Limb (tissue), 2 donors: ENCODE measurements at regions not wholly inside any gene's neighbourhood (a gene's known extent, or its start where the extent isn't known, plus 50 kb on each side); places are given as distances from the start of the nearest gene placed in this dataset.
A peak's percentile ranks its signal among the peaks of the same experiment; 100 is the strongest.
"Not testable (repeated sequence)": the region's sequence is repeated elsewhere in the genome, so short reads cannot be mapped to it uniquely, and the experiment has no call there.

ENCODE experiments used
- DNase-seq, 2 donors: peaks; one replicate each; pipeline ENCODE4 v3.0.0-alpha.2; 2016; ENCODE audit errors: extremely low spot score in 2 of 2

GRCh38 chr5:125891061-125891725 is 532.0 kb upstream of the GRAMD2B start:
- no peak for DNase-seq

- peak in 1 of 2 donors; percentile 54 for DNase-seq
These were observed 528.8 kb upstream of the GRAMD2B start for GRCh38 chr5:125894383-125894782.

DNA sequence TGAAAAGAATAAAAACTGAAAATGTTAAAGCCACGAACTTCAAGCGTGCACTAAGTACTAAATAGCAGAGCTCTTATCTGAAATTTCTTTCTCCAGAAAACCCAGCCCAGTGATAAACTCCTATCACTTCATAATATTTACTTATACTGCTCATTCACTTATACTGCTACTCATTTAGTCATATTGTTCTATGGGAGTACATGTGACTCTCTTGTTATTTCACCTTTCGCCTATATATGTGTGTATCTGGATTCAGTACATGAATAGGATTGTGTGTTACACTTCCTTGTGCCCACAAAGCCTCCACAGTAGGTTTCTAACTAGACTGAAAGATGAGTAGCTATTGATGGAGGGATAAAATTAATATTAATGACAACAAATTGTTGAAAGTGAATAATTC is 526.8 kb upstream of the GRAMD2B start:
- DNase-seq: no peak

GRCh38 chr5:125897089-125897488 is 526.1 kb upstream of the GRAMD2B start:
- no peak for DNase-seq

DNA sequence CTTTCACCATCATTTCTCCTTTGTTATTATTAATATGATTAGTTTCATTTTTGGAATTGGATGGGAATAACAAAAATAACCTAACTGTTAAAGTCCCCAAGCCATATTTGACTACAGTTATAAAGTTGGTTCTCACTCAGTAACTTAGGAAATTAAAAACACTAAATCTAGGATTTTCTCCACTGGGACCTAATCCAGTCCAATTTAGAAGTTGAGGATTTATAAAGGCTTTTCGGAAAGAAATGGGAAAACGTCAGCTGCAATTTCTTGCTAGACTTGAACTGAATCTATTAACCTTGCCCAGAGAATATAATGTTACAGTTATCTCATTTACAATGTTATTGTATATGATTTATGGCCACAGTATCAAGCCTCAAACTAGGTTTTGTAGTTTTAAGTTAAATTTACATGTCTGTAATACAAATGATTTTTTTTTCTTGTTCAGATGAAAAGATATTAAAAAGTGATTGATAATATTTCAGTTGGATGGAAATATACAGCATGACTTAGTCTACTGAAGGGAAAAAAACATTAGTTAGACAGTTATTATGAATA is 524.3 kb upstream of the GRAMD2B start:
- DNase-seq: peak in 1 of 2 donors; percentile 14

DNA sequence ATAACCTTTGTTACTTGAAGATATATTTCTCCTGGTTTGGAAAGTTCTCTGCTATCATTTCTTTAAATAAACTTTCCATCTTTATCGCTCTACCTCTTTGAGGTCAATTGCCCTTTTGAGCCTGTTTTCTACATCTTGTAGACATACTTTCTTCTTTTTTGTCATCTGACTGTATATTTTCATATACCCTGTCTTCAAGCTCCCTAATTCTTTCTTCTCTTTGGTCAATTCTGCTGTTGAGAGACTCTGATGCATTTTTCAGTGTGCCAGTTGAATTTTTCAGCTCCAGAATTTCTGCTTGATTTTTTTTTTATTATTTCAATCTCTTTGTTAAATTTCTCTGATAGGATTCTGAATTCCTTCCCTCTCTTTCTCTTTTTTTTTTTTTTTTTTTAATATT is 511.2 kb upstream of the GRAMD2B start:
- DNase-seq: no peak

DNA sequence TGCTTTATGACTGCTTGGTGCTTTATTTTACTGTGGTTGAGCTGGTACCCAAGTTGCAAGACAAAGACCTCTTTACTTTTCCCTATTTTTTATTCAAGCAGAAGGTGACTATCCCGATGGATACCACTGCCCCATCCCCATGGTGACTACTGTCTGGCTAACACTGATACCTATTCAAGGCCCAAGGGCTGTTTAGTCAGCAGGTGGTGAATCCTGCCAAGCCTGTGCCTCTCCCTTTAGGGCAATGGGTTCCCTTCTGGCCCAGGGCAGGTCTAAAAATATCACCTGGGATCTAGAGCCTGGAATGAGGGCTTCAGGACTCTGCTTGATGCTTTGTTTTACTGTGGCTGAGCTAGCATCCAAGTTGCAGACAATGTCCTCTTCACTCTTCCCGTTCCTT is 510.0 kb upstream of the GRAMD2B start:
- DNase-seq: no peak

DNA sequence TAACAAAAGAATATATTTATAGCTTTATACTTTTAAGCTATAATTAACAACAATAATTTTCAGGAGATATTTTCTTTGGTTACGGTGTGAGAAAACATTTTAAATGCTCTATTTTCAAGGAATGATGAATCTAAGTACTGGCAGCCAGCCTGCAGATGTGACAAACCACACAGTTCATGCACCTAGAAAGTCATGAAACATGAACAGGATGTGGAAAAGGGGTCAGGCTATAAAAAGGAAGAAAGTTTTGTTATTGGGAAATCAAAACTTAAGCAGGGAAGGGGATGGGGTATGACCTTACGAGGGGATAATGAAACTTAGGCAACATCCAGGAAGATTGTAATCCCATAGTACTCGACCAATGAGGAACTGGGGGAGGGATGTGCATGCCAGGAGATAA is 508.7 kb upstream of the GRAMD2B start:
- DNase-seq: no peak

GRCh38 chr5:125923958-125924357 is 499.3 kb upstream of the GRAMD2B start:
- DNase-seq: not testable (repeated sequence)

- DNase-seq: no peak
These were observed 497.0 kb upstream of the GRAMD2B start for GRCh38 chr5:125926172-125926571.

DNA sequence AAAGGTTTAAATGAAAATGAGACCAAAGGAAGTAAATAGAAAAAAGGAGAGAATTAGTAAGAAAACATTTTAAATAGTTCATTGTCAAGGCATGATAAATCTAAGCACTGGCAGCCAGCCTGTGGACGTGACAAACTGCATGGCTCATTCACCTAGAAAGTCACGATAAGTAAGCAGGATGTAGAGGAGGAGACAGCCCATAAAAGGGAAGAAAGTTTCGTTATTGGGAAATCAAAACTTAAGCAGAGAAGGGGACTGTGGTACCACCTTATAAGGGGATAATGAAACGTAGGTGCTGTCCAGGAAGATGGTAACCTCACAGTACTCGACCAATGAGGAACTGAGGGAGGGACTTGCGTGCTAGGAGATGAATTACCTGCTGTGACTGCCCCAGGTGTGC is 494.5 kb upstream of the GRAMD2B start:
- DNase-seq: no peak

DNA sequence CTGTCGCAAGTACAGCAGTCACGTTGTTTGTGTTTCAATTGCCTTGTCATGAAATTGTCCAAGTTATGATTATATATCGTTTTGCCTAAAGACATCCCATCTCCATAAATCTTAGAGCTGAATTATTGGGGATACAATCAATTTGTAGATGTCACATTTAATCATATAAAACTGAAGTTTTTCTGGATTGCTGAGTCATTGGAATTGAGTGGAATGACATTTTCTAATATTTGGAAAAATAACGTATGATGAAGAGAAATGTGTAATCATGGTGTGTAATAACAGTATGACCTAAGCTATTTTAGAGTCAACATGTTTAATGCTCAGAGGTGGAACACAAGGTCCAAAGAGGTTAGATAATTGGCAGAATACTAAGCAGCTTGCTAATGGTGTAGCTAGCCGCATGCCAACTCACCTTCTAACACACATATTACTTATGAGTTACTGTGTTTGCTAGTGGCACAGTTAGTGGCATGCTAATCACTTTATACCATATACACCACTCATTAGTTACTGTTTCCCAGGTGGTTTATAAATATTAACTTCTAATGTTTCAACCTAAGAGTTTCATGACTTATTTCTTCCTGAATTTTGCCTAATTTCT is 473.1 kb upstream of the GRAMD2B start:
- DNase-seq: no peak

DNA sequence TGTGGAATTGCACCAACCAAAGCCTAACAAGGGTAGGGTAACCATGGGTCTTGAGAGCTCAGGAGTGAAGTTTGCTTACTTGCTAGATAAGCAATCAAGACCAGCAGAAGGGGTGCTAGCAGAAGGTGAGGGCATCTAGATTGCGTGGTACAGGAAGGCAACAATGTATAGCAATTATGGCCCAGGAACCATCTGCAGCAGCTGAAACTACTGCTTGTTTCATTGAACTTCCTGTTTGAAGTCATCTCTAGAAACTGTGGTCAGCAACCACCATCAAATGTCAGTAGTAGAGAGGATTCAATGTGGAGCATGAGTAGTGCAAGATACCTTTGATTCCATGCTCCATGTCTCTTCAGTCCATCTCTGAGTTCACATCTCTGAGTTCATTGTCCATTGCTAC is 462.1 kb upstream of the GRAMD2B start:
- no peak for DNase-seq

GRCh38 chr5:125965577-125965976 is 457.6 kb upstream of the GRAMD2B start:
- DNase-seq: no peak

DNA sequence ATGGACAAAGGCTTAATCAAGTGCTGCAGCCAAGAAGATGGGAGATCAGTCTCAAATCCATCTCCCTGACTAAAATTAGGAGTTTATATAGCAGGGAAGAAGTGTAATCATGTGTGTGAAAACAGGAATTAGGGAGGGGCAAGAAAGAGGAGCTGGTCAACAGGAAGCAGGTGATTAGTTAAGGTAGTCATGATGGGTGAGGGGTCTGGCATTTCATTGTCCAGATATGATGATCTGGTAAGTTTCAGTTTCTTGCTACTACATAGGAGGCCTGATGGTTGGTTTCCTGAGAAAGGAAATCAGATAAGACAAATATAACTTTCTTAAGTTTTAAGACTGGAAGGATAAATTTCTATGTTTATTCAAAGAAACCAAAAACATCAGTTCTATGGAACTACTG is 455.6 kb upstream of the GRAMD2B start:
- no peak for DNase-seq

DNA sequence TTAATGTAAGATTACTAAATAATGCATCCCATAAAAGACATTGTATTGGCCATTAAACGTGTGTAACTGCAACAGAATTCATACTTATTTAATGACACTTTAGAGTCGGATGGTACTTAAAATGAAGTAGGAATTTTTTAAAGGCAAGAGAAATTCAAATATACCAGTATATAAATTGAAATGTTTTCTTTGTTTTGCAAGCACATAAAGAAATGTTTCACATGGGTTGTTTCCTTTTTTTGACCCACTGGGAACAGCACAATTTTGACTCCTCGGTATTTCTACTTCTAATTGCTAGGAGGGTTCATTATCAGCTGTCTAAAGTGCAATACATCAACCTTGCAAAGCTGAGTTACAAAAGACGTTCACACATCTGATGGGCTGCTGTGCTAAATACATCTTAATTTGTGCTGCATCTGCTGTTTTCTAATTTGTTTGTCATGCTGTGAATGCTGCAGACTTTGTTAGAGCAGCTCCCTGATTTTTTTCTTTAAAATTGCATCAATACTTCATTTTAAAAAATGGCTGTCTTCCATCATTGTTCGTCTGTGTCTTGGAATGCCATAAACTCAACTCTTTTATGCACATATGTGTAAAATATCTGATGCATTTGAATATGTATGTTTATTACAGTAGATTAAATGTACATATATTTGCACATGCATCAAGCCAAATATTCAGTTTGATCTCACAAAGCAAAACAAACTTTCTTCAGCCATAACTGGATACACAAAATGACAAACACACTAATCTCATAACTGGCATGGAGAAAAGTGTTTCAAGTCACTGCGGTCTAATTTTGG is 454.0 kb upstream of the GRAMD2B start:
- DNase-seq: no peak

- DNase-seq: no peak
These were observed 453.4 kb upstream of the GRAMD2B start for GRCh38 chr5:125969814-125970171.

GRCh38 chr5:125970631-125971307 is 452.4 kb upstream of the GRAMD2B start:
- DNase-seq: no peak

DNA sequence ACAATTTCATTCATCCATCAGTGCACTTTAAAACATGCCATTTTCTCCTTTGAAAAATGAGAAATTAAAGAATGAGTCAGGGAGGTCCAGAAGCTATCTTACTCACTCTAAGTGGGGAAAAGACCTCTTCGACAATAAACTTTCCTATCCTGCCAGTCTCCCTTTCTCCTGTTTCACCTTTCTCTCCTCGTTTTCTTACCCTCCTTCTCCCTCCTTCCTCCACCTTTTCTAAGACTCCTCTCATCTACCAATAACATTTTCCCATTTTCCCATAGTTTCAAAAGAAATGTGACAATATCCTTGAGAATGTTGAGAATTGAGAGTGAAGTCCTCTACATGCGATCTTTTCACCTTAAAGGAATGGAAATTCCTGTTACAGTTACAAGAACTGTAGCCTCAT is 450.5 kb upstream of the GRAMD2B start:
- no peak for DNase-seq

DNA sequence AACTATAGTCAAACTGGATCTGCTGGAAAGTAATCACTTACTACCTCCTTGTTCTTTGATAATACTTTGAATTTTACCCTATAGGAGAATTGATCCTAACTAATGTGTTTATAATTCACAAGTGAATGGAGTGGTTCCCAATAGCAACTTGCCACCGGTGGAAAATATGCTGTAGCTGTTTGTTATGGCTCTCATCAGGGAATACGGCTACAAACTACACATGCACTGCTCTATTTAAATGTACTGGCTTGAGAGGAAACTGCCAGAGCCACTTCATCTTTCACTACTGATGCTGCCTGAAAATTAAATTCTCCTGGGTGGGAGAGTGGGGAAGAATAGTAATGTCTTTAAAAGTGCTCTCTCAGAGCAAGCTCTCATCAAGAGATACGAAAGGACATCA is 448.5 kb upstream of the GRAMD2B start:
- no peak for DNase-seq

DNA sequence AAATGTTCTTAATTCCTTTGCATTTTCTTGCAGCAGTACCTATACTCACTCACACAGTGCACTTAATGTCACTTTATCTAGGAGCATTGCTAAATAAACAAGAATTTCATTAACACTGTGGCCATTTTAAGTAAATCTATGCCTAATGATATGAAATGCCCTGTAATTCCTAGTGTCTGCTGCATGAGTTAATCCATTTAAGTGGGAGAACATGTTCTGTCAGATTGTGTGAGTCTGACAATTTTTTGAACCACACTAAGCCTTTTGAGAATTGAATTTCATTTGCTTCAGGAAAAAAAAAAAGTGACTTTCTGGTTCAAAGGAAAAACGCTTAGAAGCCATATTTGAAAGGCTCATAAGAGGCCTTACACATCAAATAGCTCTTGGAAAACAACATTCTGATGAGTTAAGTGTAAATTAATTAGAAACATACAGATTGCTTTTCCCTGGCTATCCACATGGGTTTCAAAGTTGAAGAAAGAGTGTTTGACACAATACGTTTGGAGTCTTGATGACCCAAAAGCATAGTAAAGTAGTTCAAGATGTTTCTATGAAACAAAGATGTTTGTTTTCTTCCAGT is 446.7 kb upstream of the GRAMD2B start:
- DNase-seq: no peak

GRCh38 chr5:125978015-125978414 is 445.2 kb upstream of the GRAMD2B start:
- no peak for DNase-seq
